ENCODE measurements at regions not wholly inside any gene's neighbourhood (a gene's known extent, or its start where the extent isn't known, plus 50 kb on each side); places are given as distances from the start of the nearest gene placed in this dataset.
"Not testable (repeated sequence)": the region's sequence is repeated elsewhere in the genome, so short reads cannot be mapped to it uniquely, and the experiment has no call there.

DNA sequence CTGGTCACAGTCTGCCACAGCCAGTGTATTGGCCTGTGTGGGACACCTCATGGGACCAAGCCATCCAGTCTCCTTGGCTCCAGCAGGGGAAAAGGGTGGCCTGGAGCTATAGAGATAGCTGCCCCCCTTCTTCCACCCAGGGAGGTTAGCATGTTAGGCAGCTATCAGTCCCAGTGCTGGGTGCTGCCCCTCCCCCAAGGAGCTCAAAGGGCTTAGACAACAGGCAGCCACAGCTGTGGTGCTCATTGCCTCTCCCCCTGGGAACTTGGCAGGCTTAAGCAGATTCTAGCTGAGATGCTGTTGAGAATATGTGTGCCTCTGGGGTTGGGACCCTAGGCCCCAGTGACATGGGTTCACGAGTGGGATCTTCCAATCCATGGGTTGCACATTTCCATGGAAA lies 226.0 kb upstream of the PTGER4 start:
- DNase-seq: no peak

DNA sequence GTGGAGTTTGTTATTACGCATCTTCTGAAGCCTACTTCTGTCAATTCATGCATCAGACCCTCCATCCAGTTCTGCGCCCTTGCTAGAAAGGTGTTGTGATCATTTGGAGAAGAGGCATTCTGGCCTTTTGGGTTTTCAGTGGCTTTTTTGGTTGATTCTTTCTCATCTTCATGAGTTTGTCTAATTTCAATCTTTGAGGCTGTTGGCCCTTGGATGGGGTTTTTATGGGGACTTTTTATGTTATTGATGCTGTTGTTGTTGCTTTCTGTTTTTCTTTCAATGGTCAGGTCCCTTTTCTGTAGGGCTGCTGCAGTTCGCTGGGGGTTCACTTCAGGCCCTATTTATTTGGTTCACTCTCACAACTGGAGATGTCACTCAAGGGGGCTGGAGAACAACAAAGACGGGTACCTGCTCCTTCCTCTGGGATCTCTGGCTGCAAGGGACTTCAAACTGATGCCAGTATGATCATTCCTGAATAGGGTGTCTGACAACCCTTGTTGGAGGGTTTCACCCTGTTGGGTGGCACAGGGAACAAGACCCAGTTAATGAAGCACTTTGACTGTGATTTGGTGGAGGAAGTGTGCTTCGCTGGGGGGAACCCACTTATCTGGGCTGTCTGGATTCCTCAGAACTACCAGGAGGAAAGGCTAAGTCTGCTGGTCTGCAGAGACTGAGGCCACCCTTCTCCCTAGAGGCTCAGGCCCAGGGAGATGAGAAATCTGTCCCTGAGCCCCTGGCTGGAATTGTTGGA lies 226.7 kb upstream of the PTGER4 start:
- no peak for DNase-seq

DNA sequence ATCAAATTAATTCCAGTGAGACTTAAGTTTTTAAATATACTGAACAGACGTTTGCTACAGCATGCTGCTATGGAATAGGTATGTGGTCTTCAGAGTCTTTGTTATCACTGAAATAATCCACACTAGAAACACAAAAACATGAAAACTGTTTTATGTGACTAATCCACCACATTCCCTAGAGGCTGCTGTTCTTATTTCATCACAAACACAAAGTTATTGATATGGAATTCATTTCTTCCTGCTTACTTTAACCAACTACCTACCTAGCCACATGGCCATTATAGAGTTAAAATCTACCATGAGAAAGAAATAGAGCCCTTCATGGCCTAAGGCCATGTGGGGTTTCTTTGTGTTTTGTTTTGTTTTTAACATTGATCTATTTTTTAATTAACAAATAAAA lies 232.3 kb upstream of the PTGER4 start:
- DNase-seq: no peak

DNA sequence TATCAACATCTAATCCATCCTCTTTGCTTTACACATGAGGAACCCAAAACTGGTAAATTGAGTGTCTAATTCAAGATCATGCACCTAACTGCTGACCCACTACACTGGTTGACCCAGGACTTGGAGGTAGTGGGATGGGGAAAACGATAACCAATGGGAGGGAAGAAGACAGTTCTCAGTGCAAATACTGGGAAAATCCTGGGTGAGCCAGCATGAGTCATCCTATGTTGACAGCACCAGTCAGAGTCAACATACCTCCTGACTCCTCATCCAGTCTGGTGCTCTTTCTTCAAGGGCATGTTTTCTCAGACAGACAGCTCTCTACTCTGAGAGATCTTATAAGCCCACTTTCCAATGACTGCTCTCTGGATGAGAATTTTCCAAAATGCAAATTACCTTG lies 232.8 kb upstream of the PTGER4 start:
- DNase-seq: no peak

DNA sequence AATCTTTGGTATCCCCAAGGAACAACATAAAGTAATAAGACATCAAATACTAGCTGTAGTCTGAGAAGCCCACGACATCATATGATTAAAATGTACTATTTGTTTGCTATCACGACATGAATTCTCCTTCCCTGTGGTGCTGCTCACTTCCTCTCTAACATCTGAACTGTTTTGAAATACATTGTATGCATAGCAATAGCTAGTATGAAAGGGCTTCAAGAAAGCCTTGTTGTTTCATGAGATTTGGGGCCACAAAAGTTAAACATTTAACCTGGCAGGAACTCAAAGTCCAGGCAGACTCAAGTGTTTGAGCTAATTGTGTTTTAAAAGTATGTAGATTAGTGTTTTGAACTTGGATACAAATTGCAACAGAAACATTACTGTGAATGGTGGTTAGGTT lies 237.4 kb upstream of the PTGER4 start:
- DNase-seq: no peak

DNA sequence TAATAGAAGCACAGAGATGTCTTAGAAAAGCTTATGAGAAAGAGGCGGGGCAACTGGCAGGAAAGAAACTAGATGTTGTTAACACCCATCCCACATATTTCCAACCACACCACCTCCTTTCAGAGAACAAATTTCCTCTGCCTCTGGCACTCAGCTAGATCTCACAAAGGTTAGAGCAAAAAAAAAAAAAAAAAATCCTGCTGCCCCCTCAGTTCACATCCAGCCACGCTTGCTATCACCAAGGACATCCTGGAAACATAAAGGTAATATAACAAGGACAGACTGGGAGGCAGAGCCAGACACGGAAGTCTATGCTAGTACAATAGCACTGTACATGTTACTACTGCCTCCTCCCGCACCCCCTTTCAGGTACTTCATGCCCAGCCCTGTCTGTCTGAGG lies 238.0 kb upstream of the PTGER4 start:
- no peak for DNase-seq

DNA sequence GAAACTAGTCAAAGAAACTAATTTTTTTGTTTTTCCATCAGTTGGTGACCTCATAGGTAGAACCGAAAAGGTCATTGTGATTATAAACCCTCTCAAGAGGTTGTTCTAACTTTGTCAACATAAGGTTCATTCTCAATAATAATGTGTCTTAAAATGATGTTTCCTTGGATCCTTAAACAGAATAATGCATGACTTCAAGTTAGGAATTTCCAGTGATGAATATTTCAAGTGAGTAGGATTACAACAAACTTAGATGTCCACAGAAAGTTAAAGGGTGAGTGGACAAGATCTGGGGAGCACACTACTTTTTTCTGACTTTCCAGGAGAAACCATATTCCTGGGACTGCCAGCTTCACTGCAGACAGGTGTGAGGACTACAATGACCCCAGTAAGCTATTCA lies 239.0 kb upstream of the PTGER4 start:
- no peak for DNase-seq

DNA sequence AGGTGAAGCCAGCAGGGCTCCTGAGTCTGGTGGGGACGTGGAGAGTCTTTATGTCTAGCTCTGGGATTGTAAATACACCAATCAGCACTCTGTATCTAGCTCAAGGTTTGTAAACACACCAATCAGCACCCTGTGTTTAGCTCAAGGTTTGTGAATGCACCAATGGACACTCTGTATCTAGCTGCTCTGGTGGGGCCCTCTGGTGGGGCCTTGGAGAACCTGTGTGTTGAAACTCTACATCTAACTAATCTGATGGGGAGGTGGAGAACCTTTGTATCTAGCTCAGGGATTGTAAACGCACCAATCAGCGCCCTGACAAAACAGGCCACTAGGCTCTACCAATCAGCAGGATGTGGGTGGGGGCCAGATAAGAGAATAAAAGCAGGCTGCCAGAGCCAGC lies 240.6 kb upstream of the PTGER4 start:
- not testable (repeated sequence) for DNase-seq

DNA sequence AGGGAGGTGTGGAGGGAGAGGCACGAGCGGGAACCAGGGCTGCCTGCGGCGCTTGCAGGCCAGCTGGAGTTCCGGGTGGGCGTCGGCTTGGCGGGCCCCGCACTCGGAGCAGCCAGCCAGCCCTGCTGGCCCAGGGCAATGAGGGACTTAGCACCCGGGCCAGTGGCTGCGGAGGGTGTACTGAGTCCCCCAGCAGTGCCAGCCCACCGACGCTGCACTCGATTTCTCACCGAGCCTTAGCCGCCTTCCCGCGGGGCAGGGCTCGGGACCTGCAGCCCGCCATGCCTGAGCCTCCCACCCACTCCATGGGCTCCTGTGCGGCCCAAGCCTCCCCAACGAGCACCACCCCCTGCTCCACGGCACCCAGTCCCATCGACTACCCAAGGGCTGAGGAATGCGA lies 241.1 kb upstream of the PTGER4 start:
- not testable (repeated sequence) for DNase-seq

DNA sequence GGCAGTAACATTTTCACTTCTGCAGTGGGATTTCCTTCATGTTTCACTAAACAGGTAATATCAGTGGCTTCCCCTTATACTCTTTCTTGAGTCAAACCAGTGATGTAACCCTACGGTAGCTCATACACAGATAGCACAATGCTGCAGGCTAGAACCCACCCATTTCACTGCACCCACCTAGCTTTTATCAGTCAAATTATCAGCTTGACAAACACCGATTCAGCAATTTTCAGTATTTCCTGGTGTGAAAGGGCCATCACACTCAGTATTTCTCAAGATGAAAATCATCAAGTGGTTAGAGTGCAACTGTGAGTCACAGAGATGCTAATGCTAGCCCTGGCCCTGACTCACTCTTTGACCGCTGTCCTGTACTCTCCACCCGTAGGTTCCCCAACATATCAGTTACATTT lies 242.3 kb upstream of the PTGER4 start:
- no peak for DNase-seq

DNA sequence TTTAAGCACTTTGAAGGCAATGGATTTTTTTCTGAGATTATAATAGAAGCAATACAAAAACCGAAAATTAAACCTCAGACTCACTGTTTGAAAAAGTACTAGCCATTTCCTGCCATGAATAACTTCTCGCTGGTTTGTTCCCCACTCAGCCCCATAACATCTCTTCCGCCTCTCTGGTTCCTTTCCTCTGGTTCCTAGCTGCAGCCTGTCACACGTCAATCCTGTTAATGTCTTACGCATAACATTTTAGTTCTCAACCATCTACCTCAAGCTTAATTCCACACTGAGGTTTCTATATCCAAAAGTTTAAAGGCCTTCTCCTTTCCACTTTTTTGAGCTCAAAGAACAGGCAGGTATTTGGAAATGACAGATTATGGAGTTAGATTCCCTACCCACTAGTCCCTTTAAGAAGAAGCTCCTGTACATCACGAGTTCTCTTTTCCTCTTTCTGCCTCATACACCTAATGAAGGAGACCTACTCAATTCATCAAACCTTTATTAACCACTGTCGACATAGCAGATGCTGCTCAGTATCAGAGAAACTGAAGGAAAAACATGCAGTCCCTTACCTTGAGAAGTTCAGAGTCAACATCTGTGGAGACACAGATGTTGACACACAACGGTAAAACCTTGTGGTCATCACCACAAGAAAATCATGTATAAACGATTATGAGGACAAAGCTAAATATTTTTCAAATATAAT lies 243.0 kb upstream of the PTGER4 start:
- DNase-seq: no peak

DNA sequence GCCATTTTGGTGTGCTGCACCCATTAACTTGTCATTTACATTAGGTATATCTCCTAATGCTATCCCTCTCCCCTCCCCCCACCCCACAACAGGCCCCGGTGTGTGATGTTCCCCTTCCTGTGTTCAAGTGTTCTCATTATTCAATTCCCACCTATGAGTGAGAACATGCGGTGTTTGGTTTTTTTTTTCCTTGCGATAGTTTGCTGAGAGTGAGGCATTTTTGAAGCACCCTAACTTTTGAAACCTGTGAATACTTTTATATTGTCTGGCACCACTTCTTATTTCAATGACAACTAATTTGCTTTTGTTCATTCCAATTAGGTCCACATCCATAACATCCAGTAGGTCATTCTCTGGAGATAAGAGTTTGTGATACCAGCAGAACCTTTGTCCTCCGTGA lies 244.0 kb upstream of the PTGER4 start:
- DNase-seq: not testable (repeated sequence)

DNA sequence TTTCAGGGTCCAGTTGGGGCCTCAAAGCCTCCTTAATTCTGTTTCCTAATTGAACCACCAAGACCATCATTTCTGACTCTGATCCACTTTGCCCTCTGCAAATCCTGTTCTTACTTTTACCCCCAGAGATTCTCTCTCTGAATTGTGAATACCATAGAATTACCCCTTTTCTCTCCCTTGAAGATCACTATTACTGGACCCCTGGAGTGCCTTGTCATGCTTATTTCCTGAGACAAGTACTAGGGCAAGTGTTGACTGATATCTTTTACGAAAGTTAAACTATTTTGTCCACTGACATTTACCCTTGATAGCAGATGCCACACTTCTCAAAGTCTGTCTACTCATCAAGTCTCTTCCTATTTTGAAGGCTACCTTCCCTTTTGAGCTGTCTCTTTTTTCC lies 246.9 kb upstream of the PTGER4 start:
- DNase-seq: no peak

DNA sequence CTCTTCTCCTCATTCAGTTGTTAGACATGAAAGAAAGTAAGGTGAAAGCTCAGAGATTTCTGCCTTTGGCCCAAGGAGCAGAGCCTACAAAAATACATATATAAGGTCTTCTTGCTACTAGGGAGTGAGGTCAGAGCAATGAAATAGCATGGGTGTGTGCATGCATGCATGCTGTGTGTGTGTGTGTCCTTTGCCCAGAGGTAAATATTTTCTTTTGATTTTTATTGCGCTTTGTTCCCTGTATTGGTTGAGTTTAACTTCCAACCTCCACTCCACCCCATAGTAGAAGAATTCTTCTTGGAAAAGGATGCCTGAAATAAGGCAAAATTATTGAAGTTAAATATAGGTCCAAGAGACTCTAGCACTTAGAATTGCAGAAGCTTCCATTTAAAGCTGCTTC lies 248.0 kb upstream of the PTGER4 start:
- no peak for DNase-seq

DNA sequence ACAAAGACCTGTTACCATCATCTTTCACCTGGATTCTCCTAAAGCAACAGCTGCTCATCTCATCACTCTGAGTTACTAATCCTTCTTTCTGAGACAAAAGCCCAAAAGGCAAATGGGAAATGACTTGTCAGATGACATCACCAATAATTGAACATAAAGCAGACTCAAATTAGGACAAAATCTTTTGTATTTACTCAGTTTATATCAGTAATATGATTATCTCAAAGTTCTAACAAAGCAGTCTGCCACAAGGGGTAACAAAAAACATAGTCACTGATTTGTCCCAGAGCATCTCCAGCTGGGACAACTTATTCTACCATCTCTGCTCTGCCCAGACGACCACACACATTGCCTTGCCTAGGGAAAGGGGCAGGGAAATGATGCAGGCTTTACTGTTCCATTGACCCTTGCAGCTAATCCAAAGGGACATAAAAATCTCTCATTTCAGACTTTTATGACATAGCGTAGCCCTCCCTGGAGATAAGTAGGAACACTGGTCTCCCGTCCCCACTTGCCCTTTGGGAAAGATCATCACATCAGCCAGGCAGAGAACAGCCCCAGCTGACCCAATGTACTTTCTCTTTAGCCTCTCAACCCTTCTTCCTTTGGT lies 249.5 kb upstream of the PTGER4 start:
- DNase-seq: no peak

DNA sequence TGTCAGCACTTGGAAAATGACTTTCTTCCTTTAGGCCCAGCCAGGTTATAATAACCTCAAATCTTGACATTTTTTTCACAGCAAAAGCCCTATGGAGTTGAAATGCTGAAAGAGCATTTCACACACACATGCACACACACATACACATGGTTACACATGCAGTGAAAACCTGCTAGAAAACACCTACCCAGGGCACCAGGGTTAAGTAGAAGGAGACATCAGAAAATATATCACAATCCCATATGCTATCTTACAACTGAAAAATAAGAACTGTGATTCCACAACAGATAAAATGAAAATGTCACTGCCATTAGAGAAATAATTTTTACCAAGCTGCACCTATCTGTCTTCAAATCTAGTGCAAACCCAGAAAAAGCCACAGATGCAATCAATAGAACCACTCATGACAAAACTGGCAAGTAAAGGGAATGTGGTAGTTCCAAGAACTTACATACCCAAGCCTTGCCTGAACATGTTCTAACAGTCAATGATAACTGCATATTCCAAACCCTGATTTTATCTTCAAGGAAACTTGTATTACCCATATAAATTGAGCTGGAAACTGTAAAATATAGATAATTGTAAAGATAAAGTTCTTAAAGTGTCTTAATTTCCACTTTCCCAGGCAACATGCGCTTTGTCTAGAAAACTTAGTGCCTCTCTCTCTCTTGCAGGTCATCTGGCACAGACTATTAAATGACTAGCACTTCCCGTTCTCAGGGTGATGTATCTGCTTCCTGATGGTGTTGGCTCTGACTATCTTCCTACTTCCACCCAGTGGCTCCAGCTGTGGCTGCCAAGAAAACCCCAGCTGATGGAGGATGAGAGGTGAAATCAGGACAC lies 250.2 kb upstream of the PTGER4 start:
- no peak for DNase-seq

DNA sequence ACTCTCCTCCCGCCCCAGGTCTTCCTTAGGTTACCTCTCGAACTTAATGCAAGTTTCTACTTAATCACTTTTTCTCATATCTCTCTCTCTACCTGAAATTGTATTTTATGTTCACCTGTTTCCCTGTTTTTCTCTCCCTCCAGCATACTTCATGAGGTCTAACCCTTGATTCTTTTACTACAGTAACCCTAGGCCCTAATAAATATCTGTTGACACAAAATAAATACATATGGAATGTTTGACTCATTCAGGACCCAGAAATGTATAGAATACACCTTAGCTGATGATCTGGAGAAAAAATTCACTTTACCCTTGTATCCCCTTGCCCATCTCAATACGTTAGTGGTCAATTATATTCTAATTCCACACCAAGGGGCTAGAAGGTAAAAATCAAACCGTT lies 250.9 kb upstream of the PTGER4 start:
- DNase-seq: no peak

DNA sequence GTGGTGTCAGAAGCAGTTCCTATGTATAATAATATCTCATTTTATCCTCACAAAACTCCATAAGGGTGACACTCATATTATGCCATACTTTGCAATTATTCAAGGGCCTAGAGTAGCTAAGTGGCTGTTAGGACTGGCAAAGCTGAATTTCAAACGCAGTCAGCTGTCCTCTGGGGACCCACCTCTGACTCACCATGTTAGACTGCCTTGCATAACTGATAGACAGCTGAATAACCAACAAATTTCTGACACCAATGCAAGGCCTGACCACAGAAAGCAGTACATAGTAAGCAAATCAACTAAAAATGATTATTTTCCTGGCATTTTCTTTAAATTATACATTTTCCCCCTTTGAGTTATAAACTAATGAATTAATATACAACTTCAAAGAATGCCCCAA lies 251.6 kb upstream of the PTGER4 start:
- DNase-seq: no peak

DNA sequence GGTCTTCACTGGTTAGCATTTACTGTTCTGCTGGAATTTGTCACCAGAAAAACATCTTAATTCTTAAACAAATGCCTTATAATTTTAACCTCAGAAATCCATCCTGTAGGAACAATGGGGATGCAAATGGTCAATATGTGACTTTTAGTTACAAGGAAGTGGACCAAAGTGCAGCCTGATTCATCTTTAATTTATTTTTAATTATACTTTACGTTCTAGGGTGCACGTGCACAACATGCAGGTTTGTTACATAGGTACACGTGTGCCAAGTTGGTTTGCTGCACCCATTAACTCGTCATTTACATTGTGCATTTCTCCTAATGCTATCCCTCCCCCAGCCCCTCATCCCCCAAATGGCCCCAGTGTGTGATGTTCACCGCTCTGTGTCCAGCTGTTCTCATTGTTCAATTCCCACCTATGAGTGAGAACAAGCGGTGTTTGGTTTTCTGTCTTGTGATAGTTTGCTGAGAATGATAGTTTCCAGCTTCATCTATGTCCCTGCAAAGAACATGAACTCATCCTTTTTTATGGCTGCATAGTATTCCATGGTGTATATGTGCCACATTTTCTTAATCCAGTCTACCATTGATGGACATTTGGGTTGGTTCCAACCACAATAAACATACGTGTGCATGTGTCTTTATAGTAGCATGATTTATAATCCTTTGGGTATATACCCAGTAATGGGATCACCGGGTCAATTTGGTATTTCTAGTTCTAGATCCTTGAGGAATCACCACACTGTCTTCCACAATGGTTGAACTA lies 262.5 kb upstream of the PTGER4 start:
- not testable (repeated sequence) for DNase-seq

DNA sequence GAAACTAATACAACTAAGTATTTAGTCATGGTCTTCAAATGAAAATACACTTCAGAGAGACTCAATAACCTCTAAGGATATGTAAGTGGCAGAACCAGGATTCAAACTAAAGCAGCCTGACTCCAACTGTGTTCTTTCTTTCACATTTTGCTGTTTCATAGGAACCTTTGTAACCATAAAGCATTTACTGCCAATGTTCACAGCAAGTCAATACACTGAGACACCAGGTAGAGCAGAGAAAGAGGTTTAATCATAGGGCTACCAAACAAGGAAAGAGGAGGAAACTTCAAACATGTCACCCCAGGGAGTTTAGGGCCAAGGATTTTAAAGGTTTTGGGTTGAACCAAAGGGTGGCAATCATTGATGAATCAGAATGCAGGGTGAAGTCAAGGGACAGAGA lies 263.1 kb upstream of the PTGER4 start:
- DNase-seq: no peak

DNA sequence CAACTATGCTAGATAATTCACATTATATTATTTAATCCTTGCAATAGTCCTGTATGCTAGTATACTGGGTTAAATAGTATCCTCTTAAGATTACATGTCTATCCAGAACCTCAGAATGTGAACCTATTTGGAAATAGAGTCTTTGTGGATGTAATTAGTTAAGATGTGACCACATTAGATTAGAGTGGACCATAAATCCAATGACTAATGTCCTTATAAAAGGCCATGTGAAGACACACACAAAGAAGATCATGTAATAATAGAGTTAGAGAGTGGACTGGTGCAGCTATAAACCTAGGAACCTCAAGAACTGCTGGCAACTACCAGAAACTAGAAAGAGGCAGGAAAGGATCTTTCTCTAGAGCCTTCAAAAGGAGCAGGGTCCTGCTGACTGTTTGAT lies 263.6 kb upstream of the PTGER4 start:
- DNase-seq: no peak

DNA sequence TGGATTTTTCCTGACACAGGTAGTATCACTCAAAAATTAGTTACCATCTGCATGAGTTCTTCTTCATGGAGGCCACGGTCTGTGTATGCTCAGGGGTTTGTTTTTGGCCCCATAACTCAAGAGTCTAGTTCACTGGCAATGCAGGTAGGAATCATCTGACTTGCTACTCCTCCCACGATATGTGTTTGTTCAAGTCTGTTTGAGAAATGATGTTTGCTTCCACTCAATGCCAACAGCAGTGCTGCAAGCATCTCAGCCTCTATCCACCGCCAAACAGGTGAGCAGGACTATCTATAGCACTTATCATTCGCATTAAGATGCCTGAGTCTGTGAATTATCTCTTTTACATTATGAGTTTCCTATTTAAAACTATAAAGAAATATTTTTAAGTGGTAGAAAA lies 264.8 kb upstream of the PTGER4 start:
- DNase-seq: no peak

All from muscle of arm (tissue), 1 donor.